ENCODE measurements at regions not wholly inside any gene's neighbourhood (a gene's known extent, or its start where the extent isn't known, plus 50 kb on each side); places are given as distances from the start of the nearest gene placed in this dataset.

DNA sequence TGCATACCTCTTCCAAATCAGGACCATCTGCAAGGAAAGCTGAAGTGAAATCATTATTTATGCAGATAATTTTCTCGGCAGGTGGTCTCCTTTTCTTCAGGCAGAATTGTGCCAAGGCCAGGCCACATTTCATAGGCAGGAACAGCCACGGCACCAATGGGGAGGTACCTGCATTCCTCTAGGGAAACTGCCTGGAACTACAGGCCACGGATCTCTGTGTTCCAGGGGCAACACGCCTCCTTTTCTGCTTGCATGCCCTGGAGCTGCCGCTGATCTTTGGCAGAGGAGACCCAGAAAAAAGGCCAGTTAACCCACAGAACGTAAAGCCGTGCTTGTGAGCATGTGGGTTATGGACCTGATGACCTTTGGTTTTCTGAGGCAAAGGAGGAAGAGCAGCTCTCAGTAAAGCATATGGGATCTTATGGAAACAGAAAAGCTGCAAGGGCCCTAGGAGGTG, 111.2 kb upstream of the KIAA1217 start:
- TF ChIP-seq, protein P1, sequence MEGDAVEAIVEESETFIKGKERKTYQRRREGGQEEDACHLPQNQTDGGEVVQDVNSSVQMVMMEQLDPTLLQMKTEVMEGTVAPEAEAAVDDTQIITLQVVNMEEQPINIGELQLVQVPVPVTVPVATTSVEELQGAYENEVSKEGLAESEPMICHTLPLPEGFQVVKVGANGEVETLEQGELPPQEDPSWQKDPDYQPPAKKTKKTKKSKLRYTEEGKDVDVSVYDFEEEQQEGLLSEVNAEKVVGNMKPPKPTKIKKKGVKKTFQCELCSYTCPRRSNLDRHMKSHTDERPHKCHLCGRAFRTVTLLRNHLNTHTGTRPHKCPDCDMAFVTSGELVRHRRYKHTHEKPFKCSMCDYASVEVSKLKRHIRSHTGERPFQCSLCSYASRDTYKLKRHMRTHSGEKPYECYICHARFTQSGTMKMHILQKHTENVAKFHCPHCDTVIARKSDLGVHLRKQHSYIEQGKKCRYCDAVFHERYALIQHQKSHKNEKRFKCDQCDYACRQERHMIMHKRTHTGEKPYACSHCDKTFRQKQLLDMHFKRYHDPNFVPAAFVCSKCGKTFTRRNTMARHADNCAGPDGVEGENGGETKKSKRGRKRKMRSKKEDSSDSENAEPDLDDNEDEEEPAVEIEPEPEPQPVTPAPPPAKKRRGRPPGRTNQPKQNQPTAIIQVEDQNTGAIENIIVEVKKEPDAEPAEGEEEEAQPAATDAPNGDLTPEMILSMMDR (IDR thresholded peaks at IDR 0.05; ENCODE audit: extremely low read depth in 1 of 2, insufficient read depth in 1 of 2, low read depth in 1 of 2, low read length in 2 of 2): no peak
- no peak for TF ChIP-seq POLR2AphosphoS5 (IDR thresholded peaks at IDR 0.05; ENCODE audit: insufficient read depth, low read depth, low read length)
- no peak for TF ChIP-seq POLR2A (IDR thresholded peaks at IDR 0.05; ENCODE audit: low read depth, low read length)
- TF ChIP-seq EZH2 (IDR thresholded peaks at IDR 0.05; ENCODE audit: borderline replicate concordance, low read depth, low read length, severe bottlenecking): no peak
- no peak for TF ChIP-seq MYC (IDR thresholded peaks at IDR 0.05; ENCODE audit: low read depth, low read length)
- TF ChIP-seq, protein P2, sequence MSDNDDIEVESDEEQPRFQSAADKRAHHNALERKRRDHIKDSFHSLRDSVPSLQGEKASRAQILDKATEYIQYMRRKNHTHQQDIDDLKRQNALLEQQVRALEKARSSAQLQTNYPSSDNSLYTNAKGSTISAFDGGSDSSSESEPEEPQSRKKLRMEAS (IDR thresholded peaks at IDR 0.05; ENCODE audit: insufficient read depth, insufficient read length): no peak
- TF ChIP-seq FOS (IDR thresholded peaks at IDR 0.05; ENCODE audit: borderline replicate concordance, insufficient read depth, low read length): no peak
